Stimulated activated CD8-positive, alpha-beta memory T cell treated with anti-CD3 and anti-CD28 coated beads, Interleukin-7, amount 100 ng/mL, for 1 hour (primary cell): ENCODE measurements at regions not wholly inside any gene's neighbourhood (a gene's known extent, or its start where the extent isn't known, plus 50 kb on each side); places are given as distances from the start of the nearest gene placed in this dataset.

Experiments used
- DNase-seq, 2 donors: peaks; one replicate each; pipeline ENCODE4 v3.0.0-alpha.2; 2020; ENCODE audit warnings: low read depth in 2 of 2

GRCh38 chr13:30107521-30108136 is 199.7 kb downstream of the KATNAL1 start:
- DNase-seq, result no peak

GRCh38 chr13:30107121-30107520 is 200.2 kb downstream of the KATNAL1 start:
- DNase-seq, result no peak

- no peak for DNase-seq
Measured at GRCh38 chr13:30105381-30105780, 202.0 kb downstream of the KATNAL1 start.

- DNase-seq, result no peak
Measured at GRCh38 chr13:30103161-30103840, 204.1 kb downstream of the KATNAL1 start.

GRCh38 chr13:30100226-30100625 is 207.1 kb downstream of the KATNAL1 start:
- no peak for DNase-seq

GRCh38 chr13:30097701-30098100 is 209.7 kb downstream of the KATNAL1 start:
- DNase-seq, result no peak

- DNase-seq, result no peak
Measured at GRCh38 chr13:30097089-30097488, 210.3 kb downstream of the KATNAL1 start.

- no peak for DNase-seq
Measured at GRCh38 chr13:30094015-30094414, 213.3 kb downstream of the KATNAL1 start.

GRCh38 chr13:30093236-30093635 is 214.1 kb downstream of the KATNAL1 start:
- no peak for DNase-seq

- DNase-seq, result no peak
Measured at GRCh38 chr13:30091691-30092090, 215.7 kb downstream of the KATNAL1 start.

GRCh38 chr13:30091035-30091434 is 216.3 kb downstream of the KATNAL1 start:
- DNase-seq, result no peak

GRCh38 chr13:30088312-30088855 is 219.0 kb downstream of the KATNAL1 start:
- DNase-seq, result no peak

GRCh38 chr13:30085087-30085486 is 222.3 kb downstream of the KATNAL1 start:
- DNase-seq, result no peak

GRCh38 chr13:30082391-30082790 is 225.0 kb downstream of the KATNAL1 start:
- no peak for DNase-seq

GRCh38 chr13:30081331-30081730 is 226.0 kb downstream of the KATNAL1 start:
- DNase-seq, result no peak

- no peak for DNase-seq
Measured at GRCh38 chr13:30079501-30079900, 227.8 kb downstream of the KATNAL1 start.

- DNase-seq, result no peak
Measured at GRCh38 chr13:30078059-30078458, 227.6 kb upstream of the UBL3 start.

GRCh38 chr13:30077240-30077735 is 226.9 kb upstream of the UBL3 start:
- DNase-seq, result no peak

GRCh38 chr13:30074955-30075614 is 224.7 kb upstream of the UBL3 start:
- DNase-seq, result no peak

- no peak for DNase-seq
Measured at GRCh38 chr13:30074431-30074830, 224.0 kb upstream of the UBL3 start.

- no peak for DNase-seq
Measured at GRCh38 chr13:30072818-30073186, 222.4 kb upstream of the UBL3 start.

GRCh38 chr13:30071969-30072817 is 221.8 kb upstream of the UBL3 start:
- DNase-seq, result no peak
